Mesothelial cell of epicardium (in vitro differentiated cells): ENCODE measurements at regions not wholly inside any gene's neighbourhood (a gene's known extent, or its start where the extent isn't known, plus 50 kb on each side); places are given as distances from the start of the nearest gene placed in this dataset.

Experiments
- DNase-seq, 2 experiments: peaks; one replicate each; pipeline ENCODE4 v3.0.0; 2021; ENCODE audit warnings: low spot score in 2 of 2; ENCODE audit not compliant: unreplicated experiment in 2 of 2
- H3K27ac Mint-ChIP-seq: 2 replicates; pipeline ENCODE4 v1.8.0; 2021; ENCODE audit warnings: mixed read lengths
- H3K27me3 Mint-ChIP-seq: 2 replicates; pipeline ENCODE4 v1.8.0; 2021; ENCODE audit warnings: low read depth, mixed read lengths
- H3K36me3 Mint-ChIP-seq: 2 replicates; pipeline ENCODE4 v1.8.0; 2021; ENCODE audit warnings: mixed read lengths
- H3K4me1 Mint-ChIP-seq: 2 replicates; pipeline ENCODE4 v1.8.0; 2021; ENCODE audit warnings: mixed read lengths
- H3K4me3 Mint-ChIP-seq: 2 replicates; pipeline ENCODE4 v1.8.0; 2021; ENCODE audit warnings: mild to moderate bottlenecking, moderate library complexity, mixed read lengths
- H3K9me3 Mint-ChIP-seq: 2 replicates; pipeline ENCODE4 v1.8.0; 2021; ENCODE audit warnings: mixed read lengths
- CTCF ChIP-seq: fragments of 200-600 bp; sonication (generic); IDR thresholded peaks from one replicate; pipeline ENCODE4 v1.5.0; 2021; ENCODE audit warnings: antibody characterized with exemption; ENCODE audit not compliant: unreplicated experiment

GRCh38 chr3:184486614-184487013 lies 75.0 kb upstream of the EPHB3 start:
- no peaks in the 10 kb centered on the region for H3K36me3 Mint-ChIP-seq
- H3K4me3 Mint-ChIP-seq: no peak overlapping the region
- TF ChIP-seq CTCF: no peak
- DNase-seq: no peak
- H3K27ac Mint-ChIP-seq: no peak overlapping the region
- peaks cover 27% of the 10 kb centered on the region for H3K4me1 Mint-ChIP-seq
- H3K9me3 Mint-ChIP-seq: no peaks in the 10 kb centered on the region
- H3K27me3 Mint-ChIP-seq: peaks cover 35% of the 10 kb centered on the region

- Mint-ChIP-seq H3K9me3 (no peaks in the 10 kb centered on the region), H3K36me3 (no peaks in the 10 kb centered on the region), H3K4me3 (no peak overlapping the region), H3K4me1 (peaks cover 25% of the 10 kb centered on the region), H3K27me3 (peaks cover 52% of the 10 kb centered on the region), H3K27ac (no peak overlapping the region)
- DNase-seq: no peak
- TF ChIP-seq CTCF: no peak
Measured at GRCh38 chr3:184488577-184488976, 73.0 kb upstream of the EPHB3 start.

GRCh38 chr3:184489268-184489841 lies 72.2 kb upstream of the EPHB3 start:
- H3K4me3 Mint-ChIP-seq: no peak overlapping the region
- no peaks in the 10 kb centered on the region for H3K9me3 Mint-ChIP-seq

GRCh38 chr3:184491011-184491576 lies 70.5 kb upstream of the EPHB3 start:
- H3K4me1 Mint-ChIP-seq: peaks cover 25% of the 10 kb centered on the region
- no peaks in the 10 kb centered on the region for H3K9me3 Mint-ChIP-seq
- no peak for DNase-seq
- H3K27ac Mint-ChIP-seq: no peak overlapping the region
- no peaks in the 10 kb centered on the region for H3K36me3 Mint-ChIP-seq
- peaks cover 62% of the 10 kb centered on the region for H3K27me3 Mint-ChIP-seq
- no peak for TF ChIP-seq CTCF
- H3K4me3 Mint-ChIP-seq: no peak overlapping the region

More at GRCh38 chr3:184489268-184489841, 72.2 kb upstream of the EPHB3 start:
- H3K36me3 Mint-ChIP-seq: no peaks in the 10 kb centered on the region
- peaks cover 25% of the 10 kb centered on the region for H3K4me1 Mint-ChIP-seq
- TF ChIP-seq CTCF: no peak
- DNase-seq: no peak
- peaks cover 60% of the 10 kb centered on the region for H3K27me3 Mint-ChIP-seq
- no peak overlapping the region for H3K27ac Mint-ChIP-seq

GRCh38 chr3:184491867-184492615 lies 69.5 kb upstream of the EPHB3 start:
- no peak overlapping the region for H3K27ac Mint-ChIP-seq
- H3K4me1 Mint-ChIP-seq: peaks cover 27% of the 10 kb centered on the region
- H3K36me3 Mint-ChIP-seq: no peaks in the 10 kb centered on the region
- no peak for TF ChIP-seq CTCF
- DNase-seq: no peak
- H3K9me3 Mint-ChIP-seq: no peaks in the 10 kb centered on the region
- H3K4me3 Mint-ChIP-seq: no peak overlapping the region
- peaks cover 62% of the 10 kb centered on the region for H3K27me3 Mint-ChIP-seq
